ENCODE measurements at regions not wholly inside any gene's neighbourhood (a gene's known extent, or its start where the extent isn't known, plus 50 kb on each side); places are given as distances from the start of the nearest gene placed in this dataset.

DNA sequence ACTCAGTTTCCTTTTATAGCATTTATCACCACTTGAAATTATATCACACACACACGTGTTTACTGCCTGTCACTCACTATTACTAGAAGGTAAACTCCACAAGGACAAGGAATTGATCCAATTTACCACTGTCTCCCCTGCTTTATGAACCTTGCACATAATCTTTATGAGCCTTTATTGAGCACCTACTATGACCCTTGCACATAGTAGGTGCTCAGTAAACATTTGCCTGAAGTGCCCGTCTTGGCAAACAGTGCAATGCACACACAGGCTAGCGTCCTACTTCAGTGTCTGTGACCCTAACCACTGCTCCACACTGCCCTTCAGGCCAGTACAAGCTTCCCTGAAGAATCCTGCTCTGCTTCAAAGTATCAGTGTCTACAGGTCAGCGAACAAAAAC is 237.7 kb upstream of the TMC3 start:
- Histone ChIP-seq H3K27me3 (no peaks in the 10 kb centered on the region), H3K36me3 (no peaks in the 10 kb centered on the region), H3K4me3 (no peak overlapping the region), H3K4me1 (ENCODE audit: low read depth) (no peaks in the 10 kb centered on the region), H3K9me3 (ENCODE audit: low read depth) (no peaks in the 10 kb centered on the region), H3K27ac (no peak overlapping the region)
- TF ChIP-seq, protein P1, sequence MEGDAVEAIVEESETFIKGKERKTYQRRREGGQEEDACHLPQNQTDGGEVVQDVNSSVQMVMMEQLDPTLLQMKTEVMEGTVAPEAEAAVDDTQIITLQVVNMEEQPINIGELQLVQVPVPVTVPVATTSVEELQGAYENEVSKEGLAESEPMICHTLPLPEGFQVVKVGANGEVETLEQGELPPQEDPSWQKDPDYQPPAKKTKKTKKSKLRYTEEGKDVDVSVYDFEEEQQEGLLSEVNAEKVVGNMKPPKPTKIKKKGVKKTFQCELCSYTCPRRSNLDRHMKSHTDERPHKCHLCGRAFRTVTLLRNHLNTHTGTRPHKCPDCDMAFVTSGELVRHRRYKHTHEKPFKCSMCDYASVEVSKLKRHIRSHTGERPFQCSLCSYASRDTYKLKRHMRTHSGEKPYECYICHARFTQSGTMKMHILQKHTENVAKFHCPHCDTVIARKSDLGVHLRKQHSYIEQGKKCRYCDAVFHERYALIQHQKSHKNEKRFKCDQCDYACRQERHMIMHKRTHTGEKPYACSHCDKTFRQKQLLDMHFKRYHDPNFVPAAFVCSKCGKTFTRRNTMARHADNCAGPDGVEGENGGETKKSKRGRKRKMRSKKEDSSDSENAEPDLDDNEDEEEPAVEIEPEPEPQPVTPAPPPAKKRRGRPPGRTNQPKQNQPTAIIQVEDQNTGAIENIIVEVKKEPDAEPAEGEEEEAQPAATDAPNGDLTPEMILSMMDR (IDR thresholded peaks at IDR 0.05; ENCODE audit: low read depth, low read length): no peak
- no peak for DNase-seq (ENCODE audit: low read depth in 1 of 2, low spot score in 1 of 2)

DNA sequence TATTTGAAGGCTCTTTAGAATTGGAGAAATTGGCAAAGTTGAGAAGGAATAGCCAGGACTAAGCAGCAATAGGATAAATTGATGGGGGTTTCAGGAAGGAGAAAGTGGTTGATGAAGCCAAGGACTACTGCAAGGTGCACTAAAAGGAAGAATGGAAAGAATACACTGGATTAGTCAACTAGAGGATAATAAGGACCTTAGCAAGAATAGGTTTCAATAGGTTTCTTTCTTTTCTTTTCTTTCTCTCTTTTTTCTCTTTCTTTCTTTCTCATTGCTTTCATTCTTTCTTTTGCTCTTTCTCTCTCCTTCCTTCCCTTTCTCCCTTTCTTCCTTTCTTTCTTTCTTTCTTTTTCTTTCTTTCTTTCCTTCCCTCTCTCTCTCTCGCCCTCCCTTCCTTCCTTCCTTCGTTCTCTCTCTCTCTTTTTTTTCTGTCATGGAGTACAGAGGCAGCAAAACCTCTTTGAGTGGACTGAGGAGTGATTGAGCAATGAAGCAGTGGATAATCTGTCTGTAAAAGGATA is 234.4 kb upstream of the TMC3 start:
- H3K4me3 ChIP-seq: no peak overlapping the region
- no peaks in the 10 kb centered on the region for H3K9me3 ChIP-seq (ENCODE audit: low read depth)
- H3K4me1 ChIP-seq (ENCODE audit: low read depth): no peaks in the 10 kb centered on the region
- TF ChIP-seq, protein P1 (IDR thresholded peaks at IDR 0.05; ENCODE audit: low read depth, low read length): no peak
- H3K36me3 ChIP-seq: no peaks in the 10 kb centered on the region
- H3K27ac ChIP-seq: no peak overlapping the region
- no peak for DNase-seq (ENCODE audit: low read depth in 1 of 2, low spot score in 1 of 2)
- H3K27me3 ChIP-seq: no peaks in the 10 kb centered on the region

DNA sequence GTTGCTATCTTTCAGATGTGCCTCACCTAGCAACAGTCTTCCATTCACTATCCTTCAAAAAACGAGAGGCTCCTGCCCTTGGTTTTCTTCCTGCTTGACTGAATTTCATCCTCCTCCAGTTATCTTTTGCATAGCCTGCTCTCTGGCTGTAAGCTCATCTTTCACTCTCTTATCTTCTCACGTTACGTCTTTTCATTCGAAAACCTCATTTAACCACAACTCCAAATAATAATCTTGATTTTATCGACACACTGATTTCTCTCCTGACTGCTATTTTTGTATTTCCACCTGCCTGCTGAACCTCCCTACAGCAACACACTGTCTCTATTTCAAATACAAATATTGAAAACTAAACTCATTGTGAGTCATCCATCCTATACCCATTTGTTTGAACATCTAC is 230.7 kb upstream of the TMC3 start:
- Histone ChIP-seq H3K4me1 (ENCODE audit: low read depth) (no peaks in the 10 kb centered on the region), H3K9me3 (ENCODE audit: low read depth) (no peaks in the 10 kb centered on the region), H3K36me3 (no peaks in the 10 kb centered on the region), H3K27ac (no peak overlapping the region), H3K27me3 (no peaks in the 10 kb centered on the region), H3K4me3 (no peak overlapping the region)
- TF ChIP-seq, protein P1 (IDR thresholded peaks at IDR 0.05; ENCODE audit: low read depth, low read length): no peak
- DNase-seq (ENCODE audit: low read depth in 1 of 2, low spot score in 1 of 2): no peak

DNA sequence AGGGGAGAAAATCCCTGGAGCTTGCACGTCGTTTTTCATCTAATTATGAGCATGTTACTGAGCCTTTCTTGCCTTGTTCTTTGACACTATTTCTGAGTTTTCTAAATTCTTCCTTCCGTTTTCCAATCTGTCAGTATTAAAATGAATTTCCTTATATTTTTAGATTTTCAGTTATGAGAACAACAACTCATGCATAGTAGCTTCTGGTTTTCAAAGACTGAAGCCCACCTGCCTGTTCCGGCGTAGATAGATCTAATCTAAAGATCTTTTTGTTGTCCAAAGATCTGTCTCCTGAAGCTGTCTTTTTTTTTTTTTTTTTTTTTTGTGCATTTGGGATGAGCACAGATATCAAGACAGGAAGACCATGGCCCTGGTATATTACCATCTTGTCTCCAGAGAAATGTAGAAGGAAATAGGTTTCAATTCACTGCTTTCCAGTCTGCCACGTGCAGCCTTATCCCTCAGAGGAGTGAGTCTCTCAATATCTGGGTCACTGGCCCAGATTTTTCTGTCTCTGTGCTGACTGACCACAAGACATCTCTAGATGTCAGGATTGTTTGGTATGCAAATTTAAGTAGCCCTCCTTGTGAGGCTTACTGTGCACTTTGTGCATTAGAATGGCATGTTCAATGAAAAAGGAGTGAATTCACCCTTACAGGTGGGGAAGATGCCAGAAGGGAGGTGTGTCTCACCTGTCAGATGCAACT is 222.3 kb upstream of the TMC3 start:
- no peak overlapping the region for H3K27ac ChIP-seq
- no peaks in the 10 kb centered on the region for H3K36me3 ChIP-seq
- H3K4me3 ChIP-seq: no peak overlapping the region
- no peaks in the 10 kb centered on the region for H3K27me3 ChIP-seq
- TF ChIP-seq, protein P1 (IDR thresholded peaks at IDR 0.05; ENCODE audit: low read depth, low read length): no peak
- no peaks in the 10 kb centered on the region for H3K4me1 ChIP-seq (ENCODE audit: low read depth)
- no peak for DNase-seq (ENCODE audit: low read depth in 1 of 2, low spot score in 1 of 2)
- peaks cover 3% of the 10 kb centered on the region for H3K9me3 ChIP-seq (ENCODE audit: low read depth)

DNA sequence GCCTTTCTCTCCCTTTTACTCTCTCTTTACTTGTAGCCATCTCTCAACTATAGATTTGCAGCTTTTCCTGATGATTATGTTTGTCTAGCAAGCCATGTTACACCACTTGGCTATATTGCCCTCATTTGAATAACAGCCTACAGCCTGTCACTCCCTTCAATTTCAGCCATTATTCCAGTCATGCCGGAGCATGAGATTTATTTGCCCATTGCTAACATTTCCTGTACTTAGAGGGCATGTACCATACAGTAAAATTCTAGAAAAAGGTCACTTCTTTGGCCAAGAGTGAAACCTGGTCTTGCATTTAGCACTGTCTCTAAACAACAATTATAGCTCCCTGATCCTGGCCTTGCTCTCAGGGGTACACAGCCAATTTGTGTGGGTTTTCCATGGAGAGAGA is 221.7 kb upstream of the TMC3 start:
- Histone ChIP-seq H3K4me1 (ENCODE audit: low read depth) (no peaks in the 10 kb centered on the region), H3K4me3 (no peak overlapping the region)

More for the DNA sequence above, 221.7 kb upstream of the TMC3 start:
- Histone ChIP-seq H3K36me3 (no peaks in the 10 kb centered on the region), H3K9me3 (ENCODE audit: low read depth) (peaks cover 3% of the 10 kb centered on the region), H3K27me3 (no peaks in the 10 kb centered on the region), H3K27ac (no peak overlapping the region)
- no peak for DNase-seq (ENCODE audit: low read depth in 1 of 2, low spot score in 1 of 2)
- TF ChIP-seq, protein P1 (IDR thresholded peaks at IDR 0.05; ENCODE audit: low read depth, low read length): no peak

All from cardiac muscle cell (in vitro differentiated cells and primary cell).